ENCODE measurements at regions not wholly inside any gene's neighbourhood (a gene's known extent, or its start where the extent isn't known, plus 50 kb on each side); places are given as distances from the start of the nearest gene placed in this dataset.
"Not testable (repeated sequence)": the region's sequence is repeated elsewhere in the genome, so short reads cannot be mapped to it uniquely, and the experiment has no call there.

- Mint-ChIP-seq H3K27ac (no peak overlapping the region), H3K36me3 (no peaks in the 10 kb centered on the region), H3K9me3 (no peaks in the 10 kb centered on the region), H3K4me1 (no peaks in the 10 kb centered on the region), H3K4me3 (no peak overlapping the region), H3K27me3 (ENCODE audit: low read depth in 3 of 3) (peaks cover 0 to 4% (median 2%) of the 10 kb centered on the region in 3 donors)
- DNase-seq: no peak
Measured at GRCh38 chr13:111663505-111663904, 343.1 kb downstream of the TEX29 start.

- Mint-ChIP-seq H3K4me3 (no peak overlapping the region), H3K36me3 (no peaks in the 10 kb centered on the region), H3K9me3 (no peaks in the 10 kb centered on the region), H3K4me1 (no peaks in the 10 kb centered on the region), H3K27me3 (ENCODE audit: low read depth in 3 of 3) (peaks cover 0 to 4% (median 2%) of the 10 kb centered on the region in 3 donors), H3K27ac (no peak overlapping the region)
- DNase-seq: no peak
Measured at GRCh38 chr13:111663953-111664421, 343.5 kb downstream of the TEX29 start.

- Mint-ChIP-seq H3K27me3 (ENCODE audit: low read depth in 3 of 3) (peaks cover 0 to 4% (median 2%) of the 10 kb centered on the region in 3 donors), H3K4me1 (no peaks in the 10 kb centered on the region), H3K4me3 (no peak overlapping the region), H3K27ac (no peak overlapping the region), H3K36me3 (no peaks in the 10 kb centered on the region), H3K9me3 (no peaks in the 10 kb centered on the region)
- no peak for DNase-seq
Measured at GRCh38 chr13:111664696-111665095, 344.3 kb downstream of the TEX29 start.

- no peaks in the 10 kb centered on the region for H3K9me3 Mint-ChIP-seq
- no peak overlapping the region for H3K27ac Mint-ChIP-seq
- H3K36me3 Mint-ChIP-seq: no peaks in the 10 kb centered on the region
- DNase-seq: no peak
- no peak overlapping the region for H3K4me3 Mint-ChIP-seq
- peaks cover 0 to 4% (median 2%) of the 10 kb centered on the region in 3 donors for H3K27me3 Mint-ChIP-seq (ENCODE audit: low read depth in 3 of 3)
- no peaks in the 10 kb centered on the region for H3K4me1 Mint-ChIP-seq
Measured at GRCh38 chr13:111665691-111666095, 345.3 kb downstream of the TEX29 start.

GRCh38 chr13:111666164-111666776 is 345.8 kb downstream of the TEX29 start:
- Mint-ChIP-seq H3K4me1 (no peaks in the 10 kb centered on the region), H3K4me3 (no peak overlapping the region), H3K27ac (no peak overlapping the region), H3K36me3 (no peaks in the 10 kb centered on the region), H3K9me3 (no peaks in the 10 kb centered on the region), H3K27me3 (ENCODE audit: low read depth in 3 of 3) (peaks cover 0 to 4% (median 2%) of the 10 kb centered on the region in 3 donors)
- no peak for DNase-seq

- H3K27me3 Mint-ChIP-seq (ENCODE audit: low read depth in 3 of 3): peaks cover 0 to 4% (median 0%) of the 10 kb centered on the region in 3 donors
- H3K9me3 Mint-ChIP-seq: no peaks in the 10 kb centered on the region
Measured at GRCh38 chr13:111667757-111668156, 347.3 kb downstream of the TEX29 start.

GRCh38 chr13:111668451-111668850 is 348.0 kb downstream of the TEX29 start:
- Mint-ChIP-seq H3K27ac (no peak overlapping the region), H3K9me3 (no peaks in the 10 kb centered on the region), H3K4me3 (no peak overlapping the region), H3K27me3 (ENCODE audit: low read depth in 3 of 3) (peaks cover 0 to 4% (median 0%) of the 10 kb centered on the region in 3 donors), H3K36me3 (no peaks in the 10 kb centered on the region), H3K4me1 (no peaks in the 10 kb centered on the region)
- DNase-seq: no peak

More at GRCh38 chr13:111667757-111668156, 347.3 kb downstream of the TEX29 start:
- DNase-seq: no peak
- H3K4me1 Mint-ChIP-seq: no peaks in the 10 kb centered on the region
- H3K4me3 Mint-ChIP-seq: no peak overlapping the region
- no peaks in the 10 kb centered on the region for H3K36me3 Mint-ChIP-seq
- no peak overlapping the region for H3K27ac Mint-ChIP-seq

- H3K4me3 Mint-ChIP-seq, H3K9me3 Mint-ChIP-seq, H3K4me1 Mint-ChIP-seq: not testable (repeated sequence)
Measured at GRCh38 chr13:111672198-111672597, 351.8 kb downstream of the TEX29 start.

GRCh38 chr13:111678120-111678882 is 357.9 kb downstream of the TEX29 start:
- H3K4me3 Mint-ChIP-seq; H3K9me3 Mint-ChIP-seq; H3K36me3 Mint-ChIP-seq; H3K4me1 Mint-ChIP-seq; H3K27ac Mint-ChIP-seq; DNase-seq; H3K27me3 Mint-ChIP-seq (ENCODE audit: low read depth in 3 of 3): not testable (repeated sequence)

More at GRCh38 chr13:111672198-111672597, 351.8 kb downstream of the TEX29 start:
- not testable (repeated sequence) for H3K27ac Mint-ChIP-seq; H3K27me3 Mint-ChIP-seq (ENCODE audit: low read depth in 3 of 3); H3K36me3 Mint-ChIP-seq; DNase-seq

- H3K4me1 Mint-ChIP-seq; H3K27me3 Mint-ChIP-seq (ENCODE audit: low read depth in 3 of 3); H3K36me3 Mint-ChIP-seq; H3K4me3 Mint-ChIP-seq; H3K9me3 Mint-ChIP-seq; H3K27ac Mint-ChIP-seq; DNase-seq: not testable (repeated sequence)
Measured at GRCh38 chr13:111679645-111680044, 359.2 kb downstream of the TEX29 start.

- H3K4me3 Mint-ChIP-seq; H3K27ac Mint-ChIP-seq; H3K27me3 Mint-ChIP-seq (ENCODE audit: low read depth in 3 of 3); H3K4me1 Mint-ChIP-seq; H3K9me3 Mint-ChIP-seq; H3K36me3 Mint-ChIP-seq; DNase-seq: not testable (repeated sequence)
Measured at GRCh38 chr13:111680100-111680499, 359.7 kb downstream of the TEX29 start.

- H3K27ac Mint-ChIP-seq; H3K27me3 Mint-ChIP-seq (ENCODE audit: low read depth in 3 of 3); H3K4me1 Mint-ChIP-seq; H3K9me3 Mint-ChIP-seq; DNase-seq; H3K4me3 Mint-ChIP-seq; H3K36me3 Mint-ChIP-seq: not testable (repeated sequence)
Measured at GRCh38 chr13:111692028-111692427, 371.6 kb downstream of the TEX29 start.

- H3K27me3 Mint-ChIP-seq (ENCODE audit: low read depth in 3 of 3); H3K36me3 Mint-ChIP-seq; H3K4me3 Mint-ChIP-seq; DNase-seq; H3K9me3 Mint-ChIP-seq; H3K27ac Mint-ChIP-seq; H3K4me1 Mint-ChIP-seq: not testable (repeated sequence)
Measured at GRCh38 chr13:111696121-111696520, 370.8 kb upstream of the SOX1 start.

- DNase-seq; H3K27me3 Mint-ChIP-seq (ENCODE audit: low read depth in 3 of 3); H3K9me3 Mint-ChIP-seq; H3K36me3 Mint-ChIP-seq; H3K27ac Mint-ChIP-seq; H3K4me3 Mint-ChIP-seq; H3K4me1 Mint-ChIP-seq: not testable (repeated sequence)
Measured at GRCh38 chr13:111702059-111702458, 364.9 kb upstream of the SOX1 start.

All from immature natural killer cell (primary cell).